Ovary (tissue), 7 donors: ENCODE measurements at regions not wholly inside any gene's neighbourhood (a gene's known extent, or its start where the extent isn't known, plus 50 kb on each side); places are given as distances from the start of the nearest gene placed in this dataset.

Experiments used
- DNase-seq, 5 donors: peaks; one replicate each; pipeline ENCODE4 v3.0.0-alpha.2; 2019 to 2020
- H3K27ac ChIP-seq, 2 donors: fragments of 200-600 bp; one replicate each; pipeline versions ENCODE4 v1.5.1 to v1.8.0; 2019 to 2022
- H3K27me3 ChIP-seq: fragments of 200-600 bp; one replicate; pipeline ENCODE4 v1.8.0; 2022
- H3K36me3 ChIP-seq: fragments of 200-600 bp; sonication (generic); one replicate; pipeline ENCODE4 v1.5.1; 2019
- H3K4me1 ChIP-seq: one replicate; pipeline ENCODE4 v1.8.1; 2013; ENCODE audit warnings: mild to moderate bottlenecking, moderate library complexity; ENCODE audit not compliant: insufficient read depth
- H3K4me3 ChIP-seq: fragments of 200-600 bp; sonication (generic); one replicate; pipeline ENCODE4 v1.5.1; 2017
- H3K9me3 ChIP-seq, 2 donors: fragments of 200-600 bp in 1 of 2; sonication (generic) in 1 of 2; one replicate each; pipeline versions ENCODE4 v1.5.1 to v1.8.1; 2013 to 2019; ENCODE audit warnings: mild to moderate bottlenecking in 1 of 2, moderate library complexity in 1 of 2
- CTCF ChIP-seq, 3 donors: fragments of 450-650 bp in 2 of 3; fragments of 200-600 bp in 1 of 3; IDR thresholded peaks; one replicate each; pipeline versions ENCODE4 v1.5.1 to v1.8.0; 2016 to 2022; ENCODE audit warnings: antibody characterized with exemption in 3 of 3, mild to moderate bottlenecking in 1 of 3
- EP300 ChIP-seq: sonication (generic); formaldehyde crosslinking; IDR thresholded peaks from one replicate; pipeline ENCODE4 v1.6.1; 2017; ENCODE audit warnings: antibody characterized with exemption
- POLR2A ChIP-seq: fragments of 450-650 bp; IDR thresholded peaks from one replicate; pipeline ENCODE4 v1.6.1; 2017; ENCODE audit warnings: antibody characterized with exemption, mild to moderate bottlenecking, moderate library complexity
- WGBS, 3 donors: extraction: QIAGEN DNeasy Blood & Tissue Kit in 1 of 3; methylation state at CpG; one replicate each; pipeline versions ENCODE4 v1.1.5 to v1.1.7; 2013 to 2017; 5-methylcytosine and 5-hydroxymethylcytosine counted together
- intact Hi-C, 4 donors: fragments of 100-400 bp; cut with DNase I; formaldehyde crosslinking; loops; one replicate each; pipeline versions ENCODE4 v1.11.0 to v1.15.1; 2022 to 2023
- donor health status: DM: no; HTN: no; CAD: no; lungs with moderate emphysema.
- donor health status: DM: no; HTN: no; CAD: no.
- donor health status: Bipolar disorder and iron deficiency.
- donor health status: DM: no; HTN: no; CAD: no.
- donor health status: DM: yes; HTN: yes; CAD: no.

GRCh38 chr6:8705435-8706020 is 270.2 kb upstream of the SLC35B3 start:
- intact Hi-C loops = no loop called here
- Histone ChIP-seq H3K36me3 (no peaks in the 10 kb centered on the region), H3K4me3 (no peak overlapping the region), H3K27ac (no peak overlapping the region), H3K9me3 (no peaks in the 10 kb centered on the region), H3K27me3 (no peaks in the 10 kb centered on the region), H3K4me1 (no peaks in the 10 kb centered on the region)
- TF ChIP-seq EP300 = no peak
- no peak for TF ChIP-seq CTCF (IDR thresholded peaks at IDR 0.05)
- no peak for TF ChIP-seq POLR2A
- 2 to 43% (median 36%) methylated on average over 2 of the region's 2 CpGs for WGBS, 3 donors
- DNase-seq = no peak

- intact Hi-C loops = no loop called here
- no peak overlapping the region for H3K4me3 ChIP-seq
- no peak overlapping the region for H3K27ac ChIP-seq
- H3K4me1 ChIP-seq = no peaks in the 10 kb centered on the region
- no peaks in the 10 kb centered on the region for H3K27me3 ChIP-seq
- no peaks in the 10 kb centered on the region for H3K36me3 ChIP-seq
- no peaks in the 10 kb centered on the region for H3K9me3 ChIP-seq
- WGBS, 3 donors = 32 to 45% (median 38%) methylated on average over 1 of the region's 1 CpG
- no peak for DNase-seq
- TF ChIP-seq EP300 (no peak), POLR2A (no peak), CTCF (IDR thresholded peaks at IDR 0.05) (no peak)
Observed at GRCh38 chr6:8703059-8703458, 267.7 kb upstream of the SLC35B3 start.

GRCh38 chr6:8688821-8689220 is 253.5 kb upstream of the SLC35B3 start:
- no peaks in the 10 kb centered on the region for H3K4me1 ChIP-seq
- no peak for DNase-seq
- H3K27ac ChIP-seq = no peak overlapping the region
- 54 to 68% (median 59%) methylated on average over 1 of the region's 1 CpG for WGBS, 3 donors
- no peaks in the 10 kb centered on the region for H3K9me3 ChIP-seq
- no peaks in the 10 kb centered on the region for H3K27me3 ChIP-seq
- no peak for TF ChIP-seq CTCF (IDR thresholded peaks at IDR 0.05)
- TF ChIP-seq POLR2A = no peak
- TF ChIP-seq EP300 = no peak
- no peak overlapping the region for H3K4me3 ChIP-seq
- H3K36me3 ChIP-seq = no peaks in the 10 kb centered on the region
- intact Hi-C loops = no loop called here

- no peak for DNase-seq
Observed at GRCh38 chr6:8686077-8686476, 250.7 kb upstream of the SLC35B3 start.

More at GRCh38 chr6:8686077-8686476, 250.7 kb upstream of the SLC35B3 start:
- Histone ChIP-seq H3K27me3 (no peaks in the 10 kb centered on the region), H3K9me3 (no peaks in the 10 kb centered on the region), H3K27ac (no peak overlapping the region), H3K4me3 (no peak overlapping the region), H3K36me3 (no peaks in the 10 kb centered on the region), H3K4me1 (no peaks in the 10 kb centered on the region)
- TF ChIP-seq CTCF (IDR thresholded peaks at IDR 0.05) = no peak
- TF ChIP-seq EP300 = no peak
- no peak for TF ChIP-seq POLR2A
- 83 to 88% (median 84%) methylated on average over 3 of the region's 3 CpGs for WGBS, 3 donors
- intact Hi-C loops = no loop called here
